H1 (cell line): ENCODE measurements at regions not wholly inside any gene's neighbourhood (a gene's known extent, or its start where the extent isn't known, plus 50 kb on each side); places are given as distances from the start of the nearest gene placed in this dataset.

Source experiments
- CTCF ChIA-PET: fragments of 300-600 bp; sonication (Branson Sonifier 250); formaldehyde crosslinking; loops from one replicate; lab custom pipeline; 2021; ENCODE audit not compliant: partially characterized antibody; lab: Charles Lee
- POLR2A ChIA-PET: fragments of 300-600 bp; sonication (Branson Sonifier 250); formaldehyde crosslinking; loops from one replicate; lab custom pipeline; 2021; ENCODE audit warnings: inconsistent platforms; ENCODE audit not compliant: partially characterized antibody; lab: Charles Lee
- DNase-seq, 2 experiments: peaks; one replicate each; pipeline versions ENCODE4 v3.0.0 to v3.0.0-alpha.2; 2010 to 2022; ENCODE audit warnings: low spot score in 2 of 2, low read depth in 1 of 2, mixed read lengths in 1 of 2
- FAIRE-seq: peaks from 2 replicates; lab custom pipeline; 2011; peaks lifted over from hg19 to GRCh38; lab: Jason Lieb, UNC
- H2AFZ ChIP-seq: 2 replicates; pipeline ENCODE4 v1.8.1; 2012; ENCODE audit warnings: low read length, inconsistent platforms
- H2AK5ac ChIP-seq: 2 replicates; pipeline ENCODE4 v1.6.1; 2013; ENCODE audit warnings: low read depth, low read length
- H2BK120ac ChIP-seq: replicated peaks from 2 replicates; pipeline ENCODE3; 2013; ENCODE audit warnings: low read depth, low read length, inconsistent platforms
- H2BK12ac ChIP-seq: 2 replicates; pipeline ENCODE4 v1.6.1; 2013; ENCODE audit warnings: low read depth, low read length
- H2BK15ac ChIP-seq: 2 replicates; pipeline ENCODE4 v1.6.1; 2013; ENCODE audit warnings: low read length
- H2BK20ac ChIP-seq: 2 replicates; pipeline ENCODE4 v1.6.1; 2013; ENCODE audit warnings: low read length
- H2BK5ac ChIP-seq: 2 replicates; pipeline ENCODE4 v1.6.1; 2013; ENCODE audit warnings: low read depth, low read length
- H3K14ac ChIP-seq: 2 replicates; pipeline ENCODE4 v1.6.1; 2013; ENCODE audit warnings: inconsistent platforms; ENCODE audit not compliant: insufficient read length
- H3K18ac ChIP-seq: 2 replicates; pipeline ENCODE4 v1.6.1; 2013; ENCODE audit warnings: low read length; ENCODE audit errors: extremely low read depth
- H3K23ac ChIP-seq: 2 replicates; pipeline ENCODE4 v1.6.1; 2013; ENCODE audit warnings: inconsistent platforms; ENCODE audit not compliant: insufficient read length
- H3K23me2 ChIP-seq: 2 replicates; pipeline ENCODE4 v1.6.1; 2013; ENCODE audit warnings: low read depth, low read length
- H3K27ac ChIP-seq: 2 replicates; pipeline ENCODE4 v1.6.1; 2011; ENCODE audit warnings: low read depth, low read length, inconsistent platforms
- H3K27me3 ChIP-seq, 4 experiments: replicated peaks in 1 of 4; 1 replicate in 1 of 4; 2 replicates in 3 of 4; pipeline versions ENCODE4 v1.6.1 to v1.8.1; 2011 to 2013; ENCODE audit warnings: low read length in 3 of 4, mild to moderate bottlenecking in 3 of 4, inconsistent platforms in 2 of 4, mixed read lengths in 2 of 4, moderate library complexity in 1 of 4; ENCODE audit not compliant: control insufficient read depth in 3 of 4, insufficient read depth in 3 of 4; ENCODE audit errors: extremely low read depth in 1 of 4
- H3K36me3 ChIP-seq, 4 experiments: 2 replicates each; pipeline versions ENCODE4 v1.6.1 to v1.8.1; 2011 to 2013; ENCODE audit warnings: mild to moderate bottlenecking in 4 of 4, low read length in 3 of 4, moderate library complexity in 2 of 4, control low read depth in 1 of 4, inconsistent platforms in 1 of 4; ENCODE audit not compliant: insufficient read depth in 4 of 4, control insufficient read depth in 2 of 4
- H3K4ac ChIP-seq: replicated peaks from 2 replicates; pipeline ENCODE3; 2013; ENCODE audit warnings: low read length, low read depth, mixed read lengths, inconsistent platforms; ENCODE audit not compliant: insufficient read length
- H3K4me1 ChIP-seq, 4 experiments: replicated peaks in 1 of 4; 1 replicate in 1 of 4; 2 replicates in 3 of 4; pipeline versions ENCODE4 v1.6.1 to v1.8.1; 2011 to 2013; ENCODE audit warnings: low read length in 3 of 4, inconsistent platforms in 2 of 4, mixed read lengths in 1 of 4; ENCODE audit not compliant: insufficient read depth in 4 of 4, control insufficient read depth in 3 of 4
- H3K4me2 ChIP-seq, 2 experiments: 2 replicates each; pipeline versions ENCODE4 v1.6.1 to v1.8.1; 2011 to 2013; ENCODE audit warnings: low read depth in 2 of 2, low read length in 2 of 2, control low read depth in 1 of 2, inconsistent platforms in 1 of 2, mild to moderate bottlenecking in 1 of 2; ENCODE audit not compliant: insufficient read depth in 1 of 2
- H3K4me3 ChIP-seq, 4 experiments: fragments of 200-600, 300-600 bp in 1 of 4; sonication (generic), shearing (Covaris generic), sonication (Bioruptor Twin) in 1 of 4; 2 replicates each; pipeline versions ENCODE4 v1.5.1 to v1.8.1; 2011 to 2016; ENCODE audit warnings: low read length in 4 of 4, low read depth in 3 of 4, control low read depth in 2 of 4, inconsistent platforms in 2 of 4, mild to moderate bottlenecking in 2 of 4, mixed read lengths in 1 of 4, moderate library complexity in 1 of 4; ENCODE audit not compliant: insufficient read depth in 2 of 4; ENCODE audit errors: extremely low read depth in 1 of 4
- H3K56ac ChIP-seq: replicated peaks from 2 replicates; pipeline ENCODE3; 2013; ENCODE audit warnings: low read depth, mild to moderate bottlenecking, mixed read lengths, low read length, inconsistent platforms; ENCODE audit not compliant: insufficient read length
- H3K79me1 ChIP-seq: 2 replicates; pipeline ENCODE4 v1.6.1; 2013; ENCODE audit warnings: low read depth, low read length, control low read depth
- H3K79me2 ChIP-seq, 2 experiments: 2 replicates each; pipeline versions ENCODE4 v1.6.1 to v1.8.1; 2012 to 2013; ENCODE audit warnings: low read length in 2 of 2, mild to moderate bottlenecking in 2 of 2, inconsistent platforms in 1 of 2; ENCODE audit not compliant: insufficient read depth in 2 of 2, control insufficient read depth in 1 of 2
- H3K9ac ChIP-seq, 4 experiments: replicated peaks in 1 of 4; 1 replicate in 1 of 4; 2 replicates in 3 of 4; pipeline versions ENCODE4 v1.6.1 to v1.8.1; 2011 to 2013; ENCODE audit warnings: low read depth in 3 of 4, low read length in 3 of 4, control low read depth in 2 of 4, mild to moderate bottlenecking in 2 of 4, moderate library complexity in 2 of 4, inconsistent platforms in 1 of 4; ENCODE audit errors: extremely low read depth in 1 of 4
- H3K9me3 ChIP-seq, 2 experiments: 2 replicates each; pipeline versions ENCODE4 v1.6.1 to v1.8.1; 2012 to 2013; ENCODE audit warnings: mild to moderate bottlenecking in 2 of 2, moderate library complexity in 2 of 2, control low read depth in 1 of 2, inconsistent platforms in 1 of 2, low read depth in 1 of 2, low read length in 1 of 2, mixed read lengths in 1 of 2; ENCODE audit not compliant: insufficient read depth in 2 of 2
- H4K20me1 ChIP-seq, 2 experiments: replicated peaks in 1 of 2; 2 replicates each; pipeline versions ENCODE3 to v1.8.1; 2011 to 2013; ENCODE audit warnings: inconsistent platforms in 2 of 2, low read length in 2 of 2, mild to moderate bottlenecking in 1 of 2; ENCODE audit not compliant: insufficient read depth in 2 of 2, control insufficient read depth in 1 of 2
- H4K5ac ChIP-seq: 2 replicates; pipeline ENCODE4 v1.6.1; 2013; ENCODE audit warnings: low read length, low read depth, mixed read lengths, inconsistent platforms; ENCODE audit not compliant: insufficient read length
- H4K8ac ChIP-seq: 2 replicates; pipeline ENCODE4 v1.8.0; 2013; ENCODE audit warnings: mild to moderate bottlenecking, moderate library complexity, low read length, inconsistent platforms; ENCODE audit not compliant: insufficient read depth; ENCODE audit errors: extremely low read depth
- H4K91ac ChIP-seq: replicated peaks from 2 replicates; pipeline ENCODE3; 2013; ENCODE audit warnings: low read length, mixed read lengths, inconsistent platforms; ENCODE audit not compliant: insufficient read length
- SIX5 ChIP-seq: IDR thresholded peaks from 2 replicates; pipeline ENCODE4 v1.6.1; 2011; ENCODE audit warnings: mild to moderate bottlenecking, low read depth, low read length
- WGBS, 2 experiments: shearing (Covaris generic) in 1 of 2; methylation state at CpG; one replicate each; pipeline versions ENCODE4 v1.1.6 to v1.1.7; 2013 to 2015; ENCODE audit warnings: low lambda C conversion rate in 2 of 2, mixed read lengths in 2 of 2, inconsistent platforms in 1 of 2, low coverage in 1 of 2, missing lambda C conversion rate in 1 of 2; ENCODE audit not compliant: insufficient replicate concordance in 2 of 2, insufficient coverage in 1 of 2, insufficient read length in 1 of 2; ENCODE audit errors: extremely low coverage in 1 of 2, missing lambda C conversion rate in 1 of 2; 5-methylcytosine and 5-hydroxymethylcytosine counted together

- H3K4me2 ChIP-seq, result no peak overlapping the region
- no peaks in the 10 kb centered on the region for H3K27me3 ChIP-seq
- no peak overlapping the region for H2BK5ac ChIP-seq
- DNase-seq, result no peak
- H3K4me3 ChIP-seq, result no peak overlapping the region
- no peak overlapping the region for H4K91ac ChIP-seq
- POLR2A ChIA-PET, result no interaction called here
- H2BK20ac ChIP-seq, result no peak overlapping the region
- no peaks in the 10 kb centered on the region for H3K79me1 ChIP-seq
- CTCF ChIA-PET, result no interaction called here
- H4K8ac ChIP-seq, result no peak overlapping the region
- no peak overlapping the region for H3K14ac ChIP-seq
- H3K23me2 ChIP-seq, result no peaks in the 10 kb centered on the region
- no peak overlapping the region for H3K4ac ChIP-seq
- no peak overlapping the region for H2BK120ac ChIP-seq
- no peak overlapping the region for H3K56ac ChIP-seq
- H3K9ac ChIP-seq, result no peak overlapping the region
- no peak overlapping the region for H3K27ac ChIP-seq
- H2AFZ ChIP-seq, result no peak overlapping the region
- no peak for FAIRE-seq
- H4K5ac ChIP-seq, result no peak overlapping the region
- no peak overlapping the region for H2BK15ac ChIP-seq
- 93% methylated on average over 3 of the region's 3 CpGs; no CpG with 5 or more reads in 1 of the 2 experiments for WGBS, 2 experiments
- H2AK5ac ChIP-seq, result no peak overlapping the region
- H3K79me2 ChIP-seq, result no peaks in the 10 kb centered on the region
- H4K20me1 ChIP-seq, result no peaks in the 10 kb centered on the region
- no peak overlapping the region for H3K18ac ChIP-seq
- H2BK12ac ChIP-seq, result no peak overlapping the region
- no peaks in the 10 kb centered on the region for H3K4me1 ChIP-seq
- no peaks in the 10 kb centered on the region for H3K9me3 ChIP-seq
- H3K36me3 ChIP-seq, result no peaks in the 10 kb centered on the region
- H3K23ac ChIP-seq, result no peak overlapping the region
- no peak for TF ChIP-seq SIX5
Observed at GRCh38 chr2:51528156-51528555, 496.2 kb upstream of the NRXN1 start.
